ENCODE measurements at regions not wholly inside any gene's neighbourhood (a gene's known extent, or its start where the extent isn't known, plus 50 kb on each side); places are given as distances from the start of the nearest gene placed in this dataset.

- Histone ChIP-seq H3K4me3 (ENCODE audit: low read depth in 1 of 3, low read length in 3 of 3) (no peak overlapping the region), H3K27ac (ENCODE audit: low read depth in 1 of 2, low read length in 2 of 2) (no peak overlapping the region), H3K9ac (ENCODE audit: low read depth in 1 of 2, low read length in 2 of 2) (no peak overlapping the region), H3K36me3 (ENCODE audit: control insufficient read depth in 4 of 4, insufficient read depth in 3 of 4, low read depth in 1 of 4, low read length in 3 of 4) (no peaks in the 10 kb centered on the region), H3K4me1 (ENCODE audit: control insufficient read depth in 4 of 4, insufficient read depth in 4 of 4, low read length in 3 of 4) (no peaks in the 10 kb centered on the region), H3K9me3 (ENCODE audit: control insufficient read depth in 4 of 4, low read length in 3 of 4) (no peaks in the 10 kb centered on the region), H3K27me3 (ENCODE audit: control insufficient read depth in 4 of 4, insufficient read depth in 4 of 4, low read length in 3 of 4) (no peaks in the 10 kb centered on the region)
- TF ChIP-seq JUND (IDR thresholded peaks at IDR 0.05) (no peak), HNF4G (IDR thresholded peaks at IDR 0.05) (no peak), ATF3 (IDR thresholded peaks at IDR 0.05) (no peak), ZBTB33 (IDR thresholded peaks at IDR 0.05) (no peak), YY1 (IDR thresholded peaks at IDR 0.05) (no peak), FOXA1 (IDR thresholded peaks at IDR 0.05) (no peak), EGR1 (IDR thresholded peaks at IDR 0.05; ENCODE audit: low read depth in 2 of 2) (no peak), REST (IDR thresholded peaks at IDR 0.05) (no peak), FOXA2 (IDR thresholded peaks at IDR 0.05) (no peak), HNF4A (conservative IDR thresholded peaks at IDR 0.05) (no peak), MAX (IDR thresholded peaks at IDR 0.05) (no peak), SP1 (IDR thresholded peaks at IDR 0.05) (no peak)
- DNase-seq (ENCODE audit: low spot score): no peak
- 96% methylated on average over 2 of the region's 2 CpGs for WGBS
These were observed 779.4 kb downstream of the TNS3 start for GRCh38 chr7:46802479-46802878.

GRCh38 chr7:46791188-46791587 is 790.7 kb downstream of the TNS3 start:
- Histone ChIP-seq H3K9me3 (ENCODE audit: control insufficient read depth in 4 of 4, low read length in 3 of 4) (no peaks in the 10 kb centered on the region), H3K4me1 (ENCODE audit: control insufficient read depth in 4 of 4, insufficient read depth in 4 of 4, low read length in 3 of 4) (no peaks in the 10 kb centered on the region), H3K4me3 (ENCODE audit: low read depth in 1 of 3, low read length in 3 of 3) (no peak overlapping the region), H3K36me3 (ENCODE audit: control insufficient read depth in 4 of 4, insufficient read depth in 3 of 4, low read depth in 1 of 4, low read length in 3 of 4) (no peaks in the 10 kb centered on the region), H3K27ac (ENCODE audit: low read depth in 1 of 2, low read length in 2 of 2) (no peak overlapping the region), H3K27me3 (ENCODE audit: control insufficient read depth in 4 of 4, insufficient read depth in 4 of 4, low read length in 3 of 4) (no peaks in the 10 kb centered on the region), H3K9ac (ENCODE audit: low read depth in 1 of 2, low read length in 2 of 2) (no peak overlapping the region)
- WGBS: 86% methylated on average over 1 of the region's 1 CpG
- TF ChIP-seq HNF4G (IDR thresholded peaks at IDR 0.05): no peak
- DNase-seq (ENCODE audit: low spot score): no peak

GRCh38 chr7:46786995-46787394 is 794.9 kb downstream of the TNS3 start:
- H3K9me3 ChIP-seq (ENCODE audit: control insufficient read depth in 4 of 4, low read length in 3 of 4): no peaks in the 10 kb centered on the region
- no peak for TF ChIP-seq JUND (IDR thresholded peaks at IDR 0.05)
- no peak for TF ChIP-seq REST (IDR thresholded peaks at IDR 0.05)
- TF ChIP-seq RXRA (IDR thresholded peaks at IDR 0.05): no peak
- TF ChIP-seq HNF4A (conservative IDR thresholded peaks at IDR 0.05): no peak
- no peak for TF ChIP-seq EGR1 (IDR thresholded peaks at IDR 0.05; ENCODE audit: low read depth in 2 of 2)
- no peak for TF ChIP-seq CTCF (IDR thresholded peaks at IDR 0.05; ENCODE audit: low read depth, low read length, missing input control)
- no peak for TF ChIP-seq YY1 (IDR thresholded peaks at IDR 0.05)
- no peak for TF ChIP-seq ZBTB33 (IDR thresholded peaks at IDR 0.05)

More at GRCh38 chr7:46786995-46787394, 794.9 kb downstream of the TNS3 start:
- Histone ChIP-seq H3K4me3 (ENCODE audit: low read depth in 1 of 3, low read length in 3 of 3) (no peak overlapping the region), H3K27me3 (ENCODE audit: control insufficient read depth in 4 of 4, insufficient read depth in 4 of 4, low read length in 3 of 4) (no peaks in the 10 kb centered on the region), H3K27ac (ENCODE audit: low read depth in 1 of 2, low read length in 2 of 2) (no peak overlapping the region), H3K4me1 (ENCODE audit: control insufficient read depth in 4 of 4, insufficient read depth in 4 of 4, low read length in 3 of 4) (no peaks in the 10 kb centered on the region), H3K9ac (ENCODE audit: low read depth in 1 of 2, low read length in 2 of 2) (no peak overlapping the region), H3K36me3 (ENCODE audit: control insufficient read depth in 4 of 4, insufficient read depth in 3 of 4, low read depth in 1 of 4, low read length in 3 of 4) (no peaks in the 10 kb centered on the region)
- DNase-seq (ENCODE audit: low spot score): no peak
- WGBS: 94% methylated on average over 3 of the region's 3 CpGs

Data from liver (tissue), 8 donors.